Esophagus (tissue), 2 donors: ENCODE measurements at regions not wholly inside any gene's neighbourhood (a gene's known extent, or its start where the extent isn't known, plus 50 kb on each side); places are given as distances from the start of the nearest gene placed in this dataset.

Source experiments
- H3K27ac ChIP-seq, 2 donors: one replicate each; pipeline ENCODE4 v1.5.1; 2013; ENCODE audit warnings: low read depth in 2 of 2, mild to moderate bottlenecking in 2 of 2, inconsistent platforms in 1 of 2, low read length in 1 of 2, moderate library complexity in 1 of 2
- H3K27me3 ChIP-seq, 2 donors: one replicate each; pipeline ENCODE4 v1.6.1; 2013; ENCODE audit warnings: low read length in 2 of 2, control low read depth in 1 of 2, mild to moderate bottlenecking in 1 of 2; ENCODE audit not compliant: insufficient read depth in 2 of 2, control insufficient read depth in 1 of 2
- H3K36me3 ChIP-seq, 2 donors: one replicate each; pipeline ENCODE4 v1.6.1; 2013; ENCODE audit warnings: low read length in 1 of 2; ENCODE audit not compliant: control insufficient read depth in 2 of 2, insufficient read depth in 2 of 2
- H3K4me1 ChIP-seq, 2 donors: one replicate each; pipeline ENCODE4 v1.6.1; 2013; ENCODE audit warnings: low read length in 1 of 2; ENCODE audit not compliant: control insufficient read depth in 2 of 2, insufficient read depth in 2 of 2
- H3K4me3 ChIP-seq, 2 donors: one replicate each; pipeline ENCODE4 v1.5.1; 2013; ENCODE audit warnings: low read length in 2 of 2, mild to moderate bottlenecking in 2 of 2, low read depth in 1 of 2, moderate library complexity in 1 of 2
- H3K9me3 ChIP-seq, 2 donors: one replicate each; pipeline ENCODE4 v1.6.1; 2013; ENCODE audit warnings: mild to moderate bottlenecking in 2 of 2, low read depth in 1 of 2, low read length in 1 of 2, moderate library complexity in 1 of 2; ENCODE audit not compliant: control insufficient read depth in 2 of 2, insufficient read depth in 1 of 2
- WGBS, 2 donors: extraction: QIAGEN DNeasy Blood & Tissue Kit; methylation state at CpG; one replicate each; pipeline ENCODE4 v1.1.7; 2013; 5-methylcytosine and 5-hydroxymethylcytosine counted together
- donor health status: healthy with polysubstance abuse.
- donor health status: Bipolar disorder and iron deficiency.

DNA sequence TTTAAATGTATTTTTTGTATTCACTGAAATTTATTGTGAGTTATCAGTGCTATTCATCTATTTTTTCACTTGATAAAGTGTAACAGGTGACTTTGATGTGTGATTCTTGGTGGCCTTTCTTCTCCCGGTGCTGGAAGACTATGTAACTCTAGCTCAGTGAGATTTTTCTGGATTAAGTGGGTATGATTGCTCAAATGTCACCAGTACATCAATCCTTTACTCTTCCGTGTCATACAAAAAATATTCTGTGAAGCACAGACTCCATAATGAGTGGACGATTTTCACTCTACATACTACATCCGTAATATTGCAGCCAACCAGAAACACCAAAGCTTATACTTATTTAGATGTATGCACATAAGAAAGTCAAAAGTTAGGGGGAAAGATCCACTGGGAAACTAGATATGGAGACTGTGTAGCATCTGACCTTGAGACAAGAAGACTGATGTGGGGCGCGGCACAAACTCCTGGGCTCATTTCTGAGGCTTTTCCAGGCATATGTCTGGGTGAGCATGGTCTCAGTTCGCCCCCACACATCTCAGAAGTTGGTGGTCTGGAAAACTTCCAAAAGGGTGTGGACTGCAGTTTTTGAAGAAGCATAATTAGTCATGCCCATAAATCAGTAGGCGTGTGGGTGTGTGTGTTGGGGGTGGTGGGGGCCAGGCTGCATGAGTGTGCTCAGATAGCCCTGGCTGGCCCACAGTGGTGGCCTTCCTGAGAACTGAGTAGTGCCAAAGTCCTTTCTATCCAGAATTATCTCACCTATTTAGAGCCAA, 53.9 kb upstream of the TENM3 start:
- Histone ChIP-seq H3K36me3 (no peaks in the 10 kb centered on the region), H3K4me3 (no peak overlapping the region), H3K9me3 (no peaks in the 10 kb centered on the region), H3K27ac (no peak overlapping the region), H3K4me1 (no peaks in the 10 kb centered on the region), H3K27me3 (no peaks in the 10 kb centered on the region)
- WGBS, 2 donors, result 72 to 73% methylated on average over 8 of the region's 8 CpGs

DNA sequence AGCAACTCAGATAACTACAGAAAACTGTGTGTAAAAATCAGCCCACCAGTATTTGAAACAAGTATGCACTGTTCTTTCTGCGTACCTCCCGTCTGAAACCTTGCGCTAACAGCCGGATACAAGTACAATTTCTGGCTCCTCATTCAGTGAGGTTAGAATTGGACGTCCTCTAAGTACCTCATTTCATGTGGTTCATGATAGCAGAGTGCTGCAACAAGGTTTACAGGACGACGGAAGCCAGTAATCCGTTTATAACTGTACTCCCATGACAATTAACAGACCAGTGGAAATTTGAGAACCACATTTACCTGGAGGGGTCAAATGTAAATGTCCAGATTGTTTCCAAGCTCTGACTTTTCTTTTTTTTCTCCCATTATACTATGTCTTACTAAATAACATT, 52.9 kb upstream of the TENM3 start:
- Histone ChIP-seq H3K4me3 (no peak overlapping the region), H3K36me3 (no peaks in the 10 kb centered on the region), H3K4me1 (no peaks in the 10 kb centered on the region), H3K27me3 (no peaks in the 10 kb centered on the region), H3K9me3 (no peaks in the 10 kb centered on the region), H3K27ac (no peak overlapping the region)
- WGBS, 2 donors, result 76 to 78% methylated on average over 8 of the region's 8 CpGs

DNA sequence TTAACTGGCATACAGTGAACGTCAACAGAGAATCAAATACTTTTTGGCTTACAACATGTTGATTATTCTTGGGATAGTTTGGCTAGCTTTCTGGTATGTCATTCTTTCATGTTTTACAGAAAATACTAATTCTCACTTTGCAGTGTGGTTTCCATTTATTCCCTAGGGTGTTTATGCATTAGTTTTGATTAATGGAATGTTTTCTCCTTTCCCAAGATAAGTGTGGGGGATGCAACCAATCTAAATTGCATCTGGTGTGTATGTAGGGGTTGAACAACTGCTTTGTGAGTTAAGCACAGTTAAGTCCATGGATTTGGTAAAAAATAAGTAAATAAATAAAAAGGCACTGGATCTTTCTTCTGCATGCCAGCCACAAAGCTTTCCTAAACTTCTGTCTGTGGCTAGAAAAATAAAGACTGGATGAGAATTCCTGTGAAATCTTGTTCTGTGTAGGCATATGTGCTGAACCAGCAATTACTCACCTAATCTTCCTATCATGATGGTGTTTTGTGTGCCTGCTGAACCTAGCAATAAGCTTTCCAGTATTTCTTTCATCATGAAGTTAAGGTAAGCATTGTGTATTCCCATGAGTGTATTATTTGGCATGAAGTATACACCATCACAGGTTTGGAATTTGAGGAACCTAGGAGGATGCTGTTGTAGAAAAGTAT, 50.6 kb upstream of the TENM3 start:
- WGBS, 2 donors, result 31 to 49% methylated on average over 1 of the region's 1 CpG
- Histone ChIP-seq H3K4me1 (no peaks in the 10 kb centered on the region), H3K9me3 (no peaks in the 10 kb centered on the region), H3K4me3 (no peak overlapping the region), H3K27ac (no peak overlapping the region), H3K27me3 (no peaks in the 10 kb centered on the region), H3K36me3 (no peaks in the 10 kb centered on the region)

DNA sequence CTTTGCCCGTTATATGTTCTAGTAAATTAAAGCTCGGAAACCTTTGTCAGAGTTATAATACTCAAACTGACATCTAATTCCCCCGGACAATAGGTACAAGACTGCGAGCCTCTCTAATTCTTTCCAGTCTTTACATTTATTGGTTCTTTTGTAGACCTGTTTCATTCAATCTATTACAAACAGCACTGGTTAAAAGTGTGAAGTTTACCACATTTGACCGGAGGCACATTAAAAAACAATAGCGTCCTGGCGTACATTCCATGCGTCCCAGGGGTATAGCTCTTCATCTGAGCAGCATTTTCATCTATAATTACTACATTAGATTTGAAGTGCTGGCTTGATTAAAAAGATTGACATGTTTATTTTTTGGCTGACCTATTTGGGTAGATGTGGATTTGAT, 49.9 kb upstream of the TENM3 start:
- WGBS, 2 donors, result 87 to 90% methylated on average over 8 of the region's 8 CpGs

More for the DNA sequence above, 49.9 kb upstream of the TENM3 start:
- no peak overlapping the region for H3K27ac ChIP-seq
- no peaks in the 10 kb centered on the region for H3K27me3 ChIP-seq
- no peaks in the 10 kb centered on the region for H3K9me3 ChIP-seq
- no peaks in the 10 kb centered on the region for H3K36me3 ChIP-seq
- H3K4me1 ChIP-seq, result no peaks in the 10 kb centered on the region
- no peak overlapping the region for H3K4me3 ChIP-seq
